SU-DHL-6 (cell line): ENCODE measurements at regions not wholly inside any gene's neighbourhood (a gene's known extent, or its start where the extent isn't known, plus 50 kb on each side); places are given as distances from the start of the nearest gene placed in this dataset.

Experiments
- H2AFZ ChIP-seq: fragments of 200-600 bp; sonication (generic); 2 replicates; pipeline ENCODE4 v1.6.1; 2014; ENCODE audit warnings: low read depth, mild to moderate bottlenecking, moderate library complexity, mixed read lengths, antibody characterized with exemption, low read length; ENCODE audit not compliant: severe bottlenecking
- H3F3A ChIP-seq: fragments of 200-600 bp; shearing (Covaris generic); 2 replicates; pipeline ENCODE4 v1.6.0; 2016; ENCODE audit warnings: antibody characterized with exemption, mild to moderate bottlenecking; ENCODE audit not compliant: insufficient read depth
- H3K27ac ChIP-seq: fragments of 200-600 bp; sonication (generic); 2 replicates; pipeline ENCODE4 v1.5.1; 2016; ENCODE audit warnings: low read depth, mild to moderate bottlenecking, low read length, moderate library complexity, mixed read lengths
- H3K27me3 ChIP-seq: fragments of 200-600 bp; sonication (generic), shearing (Covaris generic); 2 replicates; pipeline ENCODE4 v1.6.0; 2014; ENCODE audit warnings: mild to moderate bottlenecking, low read length
- H3K36me3 ChIP-seq: fragments of 200-600 bp; sonication (generic); 2 replicates; pipeline ENCODE4 v1.6.1; 2014; ENCODE audit warnings: mild to moderate bottlenecking, low read length, mixed read lengths
- H3K4me2 ChIP-seq: fragments of 300-600, 200-600 bp; shearing (Covaris generic), sonication (generic); 2 replicates; pipeline ENCODE4 v1.6.0; 2014; ENCODE audit warnings: low read length, low read depth, mild to moderate bottlenecking; ENCODE audit not compliant: poor library complexity, severe bottlenecking
- H3K4me3 ChIP-seq: fragments of 200-600 bp; sonication (generic); 2 replicates; pipeline ENCODE4 v1.5.1; 2014; ENCODE audit warnings: antibody characterized with exemption, low read length, mild to moderate bottlenecking, mixed read lengths; ENCODE audit not compliant: insufficient read depth, poor library complexity, severe bottlenecking
- H3K79me2 ChIP-seq: fragments of 200-600 bp; sonication (generic); 2 replicates; pipeline ENCODE4 v1.6.1; 2014; ENCODE audit warnings: mild to moderate bottlenecking, low read length, moderate library complexity; ENCODE audit not compliant: insufficient read depth
- H3K9ac ChIP-seq: fragments of 200-600 bp; sonication (generic); 2 replicates; pipeline ENCODE4 v1.7.0; 2014; ENCODE audit warnings: mild to moderate bottlenecking, low read length
- H3K9me2 ChIP-seq: fragments of 200-600 bp; sonication (generic); replicated peaks from 2 replicates; pipeline ENCODE4 v1.6.1; 2014; ENCODE audit warnings: low read length; ENCODE audit not compliant: insufficient read depth
- H3K9me3 ChIP-seq: fragments of 200-600 bp; sonication (generic); 2 replicates; pipeline ENCODE4 v1.6.1; 2014; ENCODE audit warnings: low read length, mixed read lengths; ENCODE audit not compliant: insufficient read depth
- H4K20me1 ChIP-seq: fragments of 200-600 bp; sonication (generic); 2 replicates; pipeline ENCODE4 v1.6.1; 2014; ENCODE audit warnings: low read depth, mild to moderate bottlenecking, antibody characterized with exemption, low read length, moderate library complexity, mixed read lengths
- EZH2phosphoT487 ChIP-seq: fragments of 200-600 bp; sonication (generic), shearing (Covaris generic); conservative IDR thresholded peaks from 2 replicates; pipeline ENCODE4 v1.6.1; 2018; ENCODE audit warnings: mild to moderate bottlenecking, antibody characterized with exemption, low read length, moderate library complexity, mixed read lengths
- TF ChIP-seq, protein P1 (sequence below): fragments of 200-600 bp; sonication (generic); IDR thresholded peaks from one replicate; pipeline ENCODE4 v1.5.1; 2017; ENCODE audit warnings: antibody characterized with exemption, mild to moderate bottlenecking, low read length, moderate library complexity; ENCODE audit not compliant: insufficient read depth, poor library complexity, severe bottlenecking

DNA sequence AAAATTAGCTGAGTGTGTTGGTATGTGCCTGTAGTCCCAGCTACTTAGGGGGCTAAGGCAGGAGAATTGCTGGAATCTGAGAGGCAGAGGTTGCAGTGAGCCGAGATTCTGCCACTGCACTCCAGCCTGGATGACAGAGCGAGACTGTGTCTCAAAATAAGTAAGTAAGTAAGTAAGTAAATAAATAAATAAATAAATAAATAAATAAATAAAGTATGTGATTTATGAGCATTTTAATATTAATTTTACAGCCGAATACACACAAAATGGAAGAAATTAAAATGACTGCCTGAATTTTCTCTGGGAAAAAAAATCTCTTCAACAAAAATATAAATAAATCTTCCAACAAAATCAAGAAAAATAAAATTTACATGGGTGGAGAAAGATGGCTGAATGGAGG is 740.7 kb downstream of the CDH18 start:
- no peak overlapping the region for H2AFZ ChIP-seq
- no peak for TF ChIP-seq EZH2phosphoT487
- TF ChIP-seq, protein P1, sequence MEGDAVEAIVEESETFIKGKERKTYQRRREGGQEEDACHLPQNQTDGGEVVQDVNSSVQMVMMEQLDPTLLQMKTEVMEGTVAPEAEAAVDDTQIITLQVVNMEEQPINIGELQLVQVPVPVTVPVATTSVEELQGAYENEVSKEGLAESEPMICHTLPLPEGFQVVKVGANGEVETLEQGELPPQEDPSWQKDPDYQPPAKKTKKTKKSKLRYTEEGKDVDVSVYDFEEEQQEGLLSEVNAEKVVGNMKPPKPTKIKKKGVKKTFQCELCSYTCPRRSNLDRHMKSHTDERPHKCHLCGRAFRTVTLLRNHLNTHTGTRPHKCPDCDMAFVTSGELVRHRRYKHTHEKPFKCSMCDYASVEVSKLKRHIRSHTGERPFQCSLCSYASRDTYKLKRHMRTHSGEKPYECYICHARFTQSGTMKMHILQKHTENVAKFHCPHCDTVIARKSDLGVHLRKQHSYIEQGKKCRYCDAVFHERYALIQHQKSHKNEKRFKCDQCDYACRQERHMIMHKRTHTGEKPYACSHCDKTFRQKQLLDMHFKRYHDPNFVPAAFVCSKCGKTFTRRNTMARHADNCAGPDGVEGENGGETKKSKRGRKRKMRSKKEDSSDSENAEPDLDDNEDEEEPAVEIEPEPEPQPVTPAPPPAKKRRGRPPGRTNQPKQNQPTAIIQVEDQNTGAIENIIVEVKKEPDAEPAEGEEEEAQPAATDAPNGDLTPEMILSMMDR = no peak

DNA sequence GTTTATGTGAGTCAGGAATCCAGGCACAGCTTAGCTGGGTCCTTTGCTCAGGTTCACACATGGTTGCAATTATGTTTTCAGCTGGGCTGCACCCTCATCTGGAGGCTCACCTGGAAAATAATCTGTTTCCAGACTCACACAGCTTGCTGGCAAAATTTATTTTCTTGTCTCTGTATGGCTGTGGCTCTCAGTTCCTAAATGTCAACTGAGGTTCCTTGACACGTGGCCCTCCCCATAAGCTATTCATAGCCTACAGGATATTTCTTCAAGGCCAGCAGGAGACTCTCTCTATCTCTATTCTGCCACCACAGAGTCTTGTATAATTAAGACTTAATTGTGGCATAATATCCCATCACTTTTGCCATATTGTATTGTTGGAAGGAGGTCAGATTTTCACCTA is 732.0 kb downstream of the CDH18 start:
- Histone ChIP-seq H3K9ac (no peak overlapping the region), H3K9me3 (no peaks in the 10 kb centered on the region), H3K9me2 (no peaks in the 10 kb centered on the region), H3K27me3 (no peaks in the 10 kb centered on the region), H2AFZ (no peak overlapping the region), H4K20me1 (no peaks in the 10 kb centered on the region), H3F3A (no peaks in the 10 kb centered on the region), H3K4me3 (no peak overlapping the region), H3K36me3 (no peaks in the 10 kb centered on the region), H3K79me2 (no peaks in the 10 kb centered on the region), H3K4me2 (no peak overlapping the region), H3K27ac (no peak overlapping the region)
- TF ChIP-seq, protein P1 = no peak
- TF ChIP-seq EZH2phosphoT487 = no peak

More for the DNA sequence above, 740.7 kb downstream of the CDH18 start:
- H4K20me1 ChIP-seq = no peaks in the 10 kb centered on the region
- peaks cover 8% of the 10 kb centered on the region; the same call in 1 of the 2 replicates for H3K9me3 ChIP-seq
- no peak overlapping the region for H3K4me3 ChIP-seq
- H3F3A ChIP-seq = no peaks in the 10 kb centered on the region
- no peak overlapping the region for H3K27ac ChIP-seq
- H3K79me2 ChIP-seq = no peaks in the 10 kb centered on the region
- H3K36me3 ChIP-seq = peaks cover 3% of the 10 kb centered on the region; the same call in 1 of the 2 replicates
- no peaks in the 10 kb centered on the region for H3K27me3 ChIP-seq
- no peak overlapping the region for H3K4me2 ChIP-seq
- no peak overlapping the region for H3K9ac ChIP-seq
- no peaks in the 10 kb centered on the region for H3K9me2 ChIP-seq

DNA sequence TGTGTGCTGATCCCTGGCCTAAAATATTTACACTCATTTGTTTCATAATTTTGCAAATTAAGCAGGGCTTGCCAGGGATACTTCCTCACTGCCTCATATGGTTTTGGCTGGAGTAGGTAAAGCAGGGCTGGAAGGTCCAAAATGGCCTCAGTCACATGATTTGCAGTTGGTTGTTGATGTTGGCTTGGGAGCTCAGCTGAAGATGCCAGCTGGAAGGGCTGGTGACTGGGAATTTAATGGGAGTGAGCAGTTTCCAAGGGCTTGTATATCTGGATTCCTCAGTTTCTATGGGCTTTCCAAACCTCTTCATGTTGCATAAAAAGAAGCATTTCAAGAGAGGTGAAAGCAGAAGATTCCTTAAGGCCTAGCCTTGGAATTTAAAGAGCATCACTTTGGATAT is 729.3 kb downstream of the CDH18 start:
- no peak overlapping the region for H2AFZ ChIP-seq
- H3K36me3 ChIP-seq = no peaks in the 10 kb centered on the region
- no peak overlapping the region for H3K4me2 ChIP-seq
- H3K27ac ChIP-seq = no peak overlapping the region
- H4K20me1 ChIP-seq = no peaks in the 10 kb centered on the region
- no peaks in the 10 kb centered on the region for H3F3A ChIP-seq
- no peak overlapping the region for H3K9ac ChIP-seq
- H3K9me2 ChIP-seq = no peaks in the 10 kb centered on the region
- H3K4me3 ChIP-seq = no peak overlapping the region
- H3K9me3 ChIP-seq = 0 out of 2 replicates have a peak, but pooled peaks cover 5% of the 10 kb centered on the region
- no peaks in the 10 kb centered on the region for H3K27me3 ChIP-seq
- no peaks in the 10 kb centered on the region for H3K79me2 ChIP-seq
- no peak for TF ChIP-seq EZH2phosphoT487
- TF ChIP-seq, protein P1 = no peak
